Sigmoid colon (tissue), 3 donors: ENCODE measurements at regions not wholly inside any gene's neighbourhood (a gene's known extent, or its start where the extent isn't known, plus 50 kb on each side); places are given as distances from the start of the nearest gene placed in this dataset.

Experiments used
- POLR2A ChIP-seq, 2 donors: fragments of 450-650 bp; IDR thresholded peaks; one replicate each; pipeline ENCODE4 v1.6.1; 2016; ENCODE audit warnings: antibody characterized with exemption in 2 of 2, mild to moderate bottlenecking in 2 of 2, moderate library complexity in 2 of 2
- TF ChIP-seq, protein P1 (sequence below), 4 experiments: fragments of 450-650 bp in 3 of 4; fragments of 200-600 bp in 1 of 4; IDR thresholded peaks; one replicate each; pipeline ENCODE4 v1.5.1; 2016 to 2019; ENCODE audit warnings: antibody characterized with exemption in 4 of 4, mild to moderate bottlenecking in 3 of 4, moderate library complexity in 2 of 4

DNA sequence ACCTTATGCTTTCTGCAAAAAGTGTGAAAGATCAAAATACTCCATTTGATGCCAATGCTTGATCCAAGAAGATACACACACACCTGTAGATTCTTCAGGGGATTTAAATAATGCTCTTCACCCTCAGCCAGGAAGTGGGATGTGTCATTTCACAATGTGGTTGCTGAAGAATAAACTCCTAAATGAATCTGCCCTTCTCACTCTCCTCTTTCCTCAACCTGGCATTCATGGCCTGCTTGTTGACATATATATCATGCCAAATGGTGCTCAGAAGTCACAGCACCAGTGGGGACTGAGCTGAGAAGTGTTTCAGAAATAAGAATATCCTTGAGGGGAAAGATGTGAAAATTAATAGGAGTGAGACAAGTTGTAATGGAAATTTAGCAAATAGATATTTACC, 146.6 kb upstream of the ARHGEF26 start:
- no peak for TF ChIP-seq POLR2A (IDR thresholded peaks at IDR 0.05)
- TF ChIP-seq, protein P1, sequence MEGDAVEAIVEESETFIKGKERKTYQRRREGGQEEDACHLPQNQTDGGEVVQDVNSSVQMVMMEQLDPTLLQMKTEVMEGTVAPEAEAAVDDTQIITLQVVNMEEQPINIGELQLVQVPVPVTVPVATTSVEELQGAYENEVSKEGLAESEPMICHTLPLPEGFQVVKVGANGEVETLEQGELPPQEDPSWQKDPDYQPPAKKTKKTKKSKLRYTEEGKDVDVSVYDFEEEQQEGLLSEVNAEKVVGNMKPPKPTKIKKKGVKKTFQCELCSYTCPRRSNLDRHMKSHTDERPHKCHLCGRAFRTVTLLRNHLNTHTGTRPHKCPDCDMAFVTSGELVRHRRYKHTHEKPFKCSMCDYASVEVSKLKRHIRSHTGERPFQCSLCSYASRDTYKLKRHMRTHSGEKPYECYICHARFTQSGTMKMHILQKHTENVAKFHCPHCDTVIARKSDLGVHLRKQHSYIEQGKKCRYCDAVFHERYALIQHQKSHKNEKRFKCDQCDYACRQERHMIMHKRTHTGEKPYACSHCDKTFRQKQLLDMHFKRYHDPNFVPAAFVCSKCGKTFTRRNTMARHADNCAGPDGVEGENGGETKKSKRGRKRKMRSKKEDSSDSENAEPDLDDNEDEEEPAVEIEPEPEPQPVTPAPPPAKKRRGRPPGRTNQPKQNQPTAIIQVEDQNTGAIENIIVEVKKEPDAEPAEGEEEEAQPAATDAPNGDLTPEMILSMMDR (IDR thresholded peaks at IDR 0.05) = no peak
